Neural crest cell (in vitro differentiated cells): ENCODE measurements at regions not wholly inside any gene's neighbourhood (a gene's known extent, or its start where the extent isn't known, plus 50 kb on each side); places are given as distances from the start of the nearest gene placed in this dataset.
A peak's percentile ranks its signal among the peaks of the same experiment; 100 is the strongest.

Experiments used
- DNase-seq: peaks from one replicate; pipeline ENCODE4 v3.0.0; 2021; ENCODE audit warnings: low read depth, mixed read lengths, low spot score
- H3K27ac Mint-ChIP-seq: one replicate; pipeline ENCODE4 v1.8.0; 2021; ENCODE audit warnings: mild to moderate bottlenecking, mixed read lengths; ENCODE audit not compliant: unreplicated experiment
- H3K27me3 Mint-ChIP-seq: 2 replicates; pipeline ENCODE4 v1.8.0; 2021; ENCODE audit warnings: low read depth, mild to moderate bottlenecking, mixed read lengths
- H3K36me3 Mint-ChIP-seq: 2 replicates; pipeline ENCODE4 v1.8.0; 2021; ENCODE audit warnings: low read depth, mild to moderate bottlenecking, mixed read lengths
- H3K4me1 Mint-ChIP-seq: 2 replicates; pipeline ENCODE4 v1.8.0; 2021; ENCODE audit warnings: mixed read lengths
- H3K4me3 Mint-ChIP-seq: one replicate; pipeline ENCODE4 v1.8.0; 2021; ENCODE audit warnings: mild to moderate bottlenecking, mixed read lengths
- H3K9me3 Mint-ChIP-seq: 2 replicates; pipeline ENCODE4 v1.8.0; 2021; ENCODE audit warnings: mixed read lengths
- TF ChIP-seq, protein P1 (sequence below): fragments of 200-600 bp; sonication (generic); conservative IDR thresholded peaks from 2 replicates; pipeline ENCODE4 v1.5.0; 2021; ENCODE audit warnings: antibody characterized with exemption, mild to moderate bottlenecking

- Mint-ChIP-seq H3K4me3 (no peak overlapping the region), H3K27ac (no peak overlapping the region), H3K36me3 (no peaks in the 10 kb centered on the region), H3K4me1 (peaks cover 40% of the 10 kb centered on the region), H3K9me3 (peaks cover 4% of the 10 kb centered on the region), H3K27me3 (no peaks in the 10 kb centered on the region)
- TF ChIP-seq, protein P1, sequence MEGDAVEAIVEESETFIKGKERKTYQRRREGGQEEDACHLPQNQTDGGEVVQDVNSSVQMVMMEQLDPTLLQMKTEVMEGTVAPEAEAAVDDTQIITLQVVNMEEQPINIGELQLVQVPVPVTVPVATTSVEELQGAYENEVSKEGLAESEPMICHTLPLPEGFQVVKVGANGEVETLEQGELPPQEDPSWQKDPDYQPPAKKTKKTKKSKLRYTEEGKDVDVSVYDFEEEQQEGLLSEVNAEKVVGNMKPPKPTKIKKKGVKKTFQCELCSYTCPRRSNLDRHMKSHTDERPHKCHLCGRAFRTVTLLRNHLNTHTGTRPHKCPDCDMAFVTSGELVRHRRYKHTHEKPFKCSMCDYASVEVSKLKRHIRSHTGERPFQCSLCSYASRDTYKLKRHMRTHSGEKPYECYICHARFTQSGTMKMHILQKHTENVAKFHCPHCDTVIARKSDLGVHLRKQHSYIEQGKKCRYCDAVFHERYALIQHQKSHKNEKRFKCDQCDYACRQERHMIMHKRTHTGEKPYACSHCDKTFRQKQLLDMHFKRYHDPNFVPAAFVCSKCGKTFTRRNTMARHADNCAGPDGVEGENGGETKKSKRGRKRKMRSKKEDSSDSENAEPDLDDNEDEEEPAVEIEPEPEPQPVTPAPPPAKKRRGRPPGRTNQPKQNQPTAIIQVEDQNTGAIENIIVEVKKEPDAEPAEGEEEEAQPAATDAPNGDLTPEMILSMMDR = no peak
- DNase-seq = no peak
These were observed 308.5 kb upstream of the NFE2L3 start for GRCh38 chr7:25843467-25843866.

- no peak overlapping the region for H3K27ac Mint-ChIP-seq
- TF ChIP-seq, protein P1 = no peak
- DNase-seq = no peak
- H3K36me3 Mint-ChIP-seq = no peaks in the 10 kb centered on the region
- H3K27me3 Mint-ChIP-seq = no peaks in the 10 kb centered on the region
- peaks cover 47% of the 10 kb centered on the region for H3K4me1 Mint-ChIP-seq
- H3K9me3 Mint-ChIP-seq = peaks cover under 1% of the 10 kb centered on the region
- no peak overlapping the region for H3K4me3 Mint-ChIP-seq
These were observed 307.7 kb upstream of the NFE2L3 start for GRCh38 chr7:25844102-25844870.

- Mint-ChIP-seq H3K4me1 (peaks cover 58% of the 10 kb centered on the region), H3K9me3 (no peaks in the 10 kb centered on the region), H3K27ac (no peak overlapping the region), H3K4me3 (no peak overlapping the region), H3K36me3 (no peaks in the 10 kb centered on the region), H3K27me3 (no peaks in the 10 kb centered on the region)
- TF ChIP-seq, protein P1 = no peak
- no peak for DNase-seq
These were observed 306.5 kb upstream of the NFE2L3 start for GRCh38 chr7:25845464-25845863.

- peak overlapping the region; percentile 38 for H3K27ac Mint-ChIP-seq
- H3K36me3 Mint-ChIP-seq = no peaks in the 10 kb centered on the region
- H3K27me3 Mint-ChIP-seq = peaks cover 1% of the 10 kb centered on the region
- H3K9me3 Mint-ChIP-seq = no peaks in the 10 kb centered on the region
- no peak overlapping the region for H3K4me3 Mint-ChIP-seq
- TF ChIP-seq, protein P1 = no peak
- no peak for DNase-seq
- peaks cover 70% of the 10 kb centered on the region for H3K4me1 Mint-ChIP-seq
These were observed 305.3 kb upstream of the NFE2L3 start for GRCh38 chr7:25846722-25847121.

GRCh38 chr7:25847336-25848070 is 304.5 kb upstream of the NFE2L3 start:
- peak overlapping the region; percentile 38 for H3K27ac Mint-ChIP-seq
- no peak for DNase-seq
- H3K4me3 Mint-ChIP-seq = peak overlapping the region; percentile 38
- peaks cover 2% of the 10 kb centered on the region for H3K27me3 Mint-ChIP-seq
- H3K9me3 Mint-ChIP-seq = no peaks in the 10 kb centered on the region
- TF ChIP-seq, protein P1 = no peak
- H3K36me3 Mint-ChIP-seq = no peaks in the 10 kb centered on the region
- H3K4me1 Mint-ChIP-seq = peaks cover 65% of the 10 kb centered on the region
